Neural progenitor cell (in vitro differentiated cells): ENCODE measurements at regions not wholly inside any gene's neighbourhood (a gene's known extent, or its start where the extent isn't known, plus 50 kb on each side); places are given as distances from the start of the nearest gene placed in this dataset.

Experiments used
- EZH2 ChIP-seq: fragments of 200-600 bp; sonication (generic); IDR thresholded peaks from 2 replicates; pipeline ENCODE4 v1.6.1; 2017; ENCODE audit warnings: antibody characterized with exemption, mild to moderate bottlenecking, moderate library complexity
- TF ChIP-seq, protein P1 (sequence below): fragments of 200-600 bp; sonication (generic); IDR thresholded peaks from 2 replicates; pipeline ENCODE4 v1.5.1; 2017; ENCODE audit warnings: antibody characterized with exemption, mild to moderate bottlenecking

DNA sequence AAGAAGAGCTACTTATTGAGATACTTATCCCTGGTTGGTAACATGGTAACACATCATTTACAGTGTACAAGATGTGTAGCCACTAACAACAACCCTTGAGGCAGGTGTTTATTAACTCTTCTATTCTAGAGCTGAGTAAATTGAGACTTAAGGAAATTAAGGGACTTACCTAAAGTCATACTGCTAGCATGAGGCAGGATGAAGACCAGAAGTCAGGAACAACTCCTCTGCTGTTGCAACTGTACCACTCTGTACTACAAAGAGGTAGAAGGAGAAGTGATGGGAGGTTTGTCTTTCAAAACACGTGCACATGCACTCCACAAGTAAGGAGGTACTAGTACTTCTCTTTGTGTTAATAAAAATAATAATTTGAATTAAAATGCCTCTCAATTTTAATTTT lies 79.9 kb downstream of the LLPH start:
- TF ChIP-seq, protein P1, sequence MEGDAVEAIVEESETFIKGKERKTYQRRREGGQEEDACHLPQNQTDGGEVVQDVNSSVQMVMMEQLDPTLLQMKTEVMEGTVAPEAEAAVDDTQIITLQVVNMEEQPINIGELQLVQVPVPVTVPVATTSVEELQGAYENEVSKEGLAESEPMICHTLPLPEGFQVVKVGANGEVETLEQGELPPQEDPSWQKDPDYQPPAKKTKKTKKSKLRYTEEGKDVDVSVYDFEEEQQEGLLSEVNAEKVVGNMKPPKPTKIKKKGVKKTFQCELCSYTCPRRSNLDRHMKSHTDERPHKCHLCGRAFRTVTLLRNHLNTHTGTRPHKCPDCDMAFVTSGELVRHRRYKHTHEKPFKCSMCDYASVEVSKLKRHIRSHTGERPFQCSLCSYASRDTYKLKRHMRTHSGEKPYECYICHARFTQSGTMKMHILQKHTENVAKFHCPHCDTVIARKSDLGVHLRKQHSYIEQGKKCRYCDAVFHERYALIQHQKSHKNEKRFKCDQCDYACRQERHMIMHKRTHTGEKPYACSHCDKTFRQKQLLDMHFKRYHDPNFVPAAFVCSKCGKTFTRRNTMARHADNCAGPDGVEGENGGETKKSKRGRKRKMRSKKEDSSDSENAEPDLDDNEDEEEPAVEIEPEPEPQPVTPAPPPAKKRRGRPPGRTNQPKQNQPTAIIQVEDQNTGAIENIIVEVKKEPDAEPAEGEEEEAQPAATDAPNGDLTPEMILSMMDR, result no peak
- no peak for TF ChIP-seq EZH2
